IMR-90 (cell line): ENCODE measurements at regions not wholly inside any gene's neighbourhood (a gene's known extent, or its start where the extent isn't known, plus 50 kb on each side); places are given as distances from the start of the nearest gene placed in this dataset.

Experiments
- ATAC-seq: fragments of 200-7000 bp; cut with Tn5 transposase; 2 replicates; pipeline ENCODE4 v1.9.1; 2020; ENCODE audit warnings: low read depth, mild to moderate bottlenecking, moderate library complexity
- BruUV-seq: library from RNA; stranded (reverse); fragments of 400-500 nt; replicated peaks from 2 replicates; lab custom pipeline; 2021; lab: Mats Ljungman, UMichigan
- CTCF ChIA-PET: fragments of 300-600 bp; formaldehyde crosslinking; extraction: SDS; loops from one replicate; lab custom pipeline; 2021; ENCODE audit warnings: antibody characterized with exemption; lab: Yijun Ruan, JAX
- POLR2A ChIA-PET: fragments of 300-600 bp; sonication (Branson Sonifier 250); formaldehyde crosslinking; loops from one replicate; lab custom pipeline; 2022; ENCODE audit warnings: antibody characterized with exemption; ENCODE audit not compliant: unreplicated experiment; lab: Charles Lee
- DNase-seq: peaks from one replicate; pipeline ENCODE4 v3.0.0; 2013
- H2AFZ ChIP-seq: replicated peaks from 2 replicates; pipeline ENCODE3; 2013; ENCODE audit warnings: low read length, mild to moderate bottlenecking; ENCODE audit not compliant: poor library complexity
- H2AK5ac ChIP-seq: 2 replicates; pipeline ENCODE4 v1.6.1; 2013; ENCODE audit warnings: low read depth, low read length, inconsistent platforms
- H2AK9ac ChIP-seq: replicated peaks from 2 replicates; pipeline ENCODE3; 2013; ENCODE audit warnings: mild to moderate bottlenecking, low read depth, low read length, moderate library complexity; ENCODE audit not compliant: poor library complexity
- H2BK120ac ChIP-seq: 2 replicates; pipeline ENCODE4 v1.6.1; 2013; ENCODE audit warnings: low read depth, low read length, inconsistent platforms
- H2BK15ac ChIP-seq: 3 replicates; pipeline ENCODE4 v1.6.1; 2013; ENCODE audit warnings: low read depth, low read length, inconsistent platforms
- H2BK20ac ChIP-seq: 2 replicates; pipeline ENCODE4 v1.6.1; 2013; ENCODE audit warnings: low read depth, mild to moderate bottlenecking, inconsistent platforms, low read length, moderate library complexity
- H2BK5ac ChIP-seq: 2 replicates; pipeline ENCODE4 v1.6.1; 2013; ENCODE audit warnings: mild to moderate bottlenecking, low read depth, low read length, inconsistent platforms; ENCODE audit not compliant: poor library complexity, severe bottlenecking
- H3K14ac ChIP-seq: replicated peaks from 2 replicates; pipeline ENCODE4 v1.6.1; 2013; ENCODE audit warnings: low read depth, low read length, inconsistent platforms
- H3K18ac ChIP-seq: 2 replicates; pipeline ENCODE4 v1.6.1; 2013; ENCODE audit warnings: low read depth, low read length, control low read depth
- H3K23ac ChIP-seq: 2 replicates; pipeline ENCODE4 v1.6.1; 2013; ENCODE audit warnings: low read depth, low read length, inconsistent platforms
- H3K27ac ChIP-seq: 2 replicates; pipeline ENCODE4 v1.5.1; 2013; ENCODE audit warnings: mild to moderate bottlenecking, control low read depth, low read length; ENCODE audit not compliant: insufficient read depth
- H3K27me3 ChIP-seq: 2 replicates; pipeline ENCODE4 v1.6.1; 2013; ENCODE audit warnings: low read length; ENCODE audit not compliant: control insufficient read depth, insufficient read depth
- H3K36me3 ChIP-seq: 2 replicates; pipeline ENCODE4 v1.6.1; 2013; ENCODE audit warnings: low read length, mixed read lengths; ENCODE audit not compliant: control insufficient read depth, insufficient read depth
- H3K4ac ChIP-seq: 2 replicates; pipeline ENCODE4 v1.6.1; 2013; ENCODE audit warnings: low read depth, low read length, inconsistent platforms
- H3K4me1 ChIP-seq: 2 replicates; pipeline ENCODE4 v1.6.1; 2013; ENCODE audit warnings: low read length, mixed read lengths; ENCODE audit not compliant: control insufficient read depth, insufficient read depth
- H3K4me2 ChIP-seq: 2 replicates; pipeline ENCODE4 v1.6.1; 2013; ENCODE audit warnings: low read depth, mild to moderate bottlenecking, control low read depth, low read length, moderate library complexity
- H3K4me3 ChIP-seq: 2 replicates; pipeline ENCODE4 v1.5.1; 2013; ENCODE audit warnings: low read depth, mild to moderate bottlenecking, control low read depth, low read length, moderate library complexity; ENCODE audit not compliant: insufficient read depth
- H3K56ac ChIP-seq: 2 replicates; pipeline ENCODE4 v1.6.1; 2013; ENCODE audit warnings: low read length, inconsistent platforms; ENCODE audit not compliant: insufficient read depth; ENCODE audit errors: extremely low read depth
- H3K79me1 ChIP-seq, 2 experiments: 2 replicates each; pipeline ENCODE4 v1.6.1; 2013; ENCODE audit warnings: low read length in 2 of 2, inconsistent platforms in 1 of 2, low read depth in 1 of 2
- H3K9ac ChIP-seq: 2 replicates; pipeline ENCODE4 v1.6.1; 2013; ENCODE audit warnings: low read depth, low read length, control low read depth
- H3K9me1 ChIP-seq: 2 replicates; pipeline ENCODE4 v1.6.1; 2013; ENCODE audit warnings: low read length, inconsistent platforms; ENCODE audit not compliant: insufficient read depth
- H3K9me3 ChIP-seq: 2 replicates; pipeline ENCODE4 v1.6.1; 2013; ENCODE audit warnings: low read length; ENCODE audit not compliant: control insufficient read depth, insufficient read depth
- H4K20me1 ChIP-seq: 2 replicates; pipeline ENCODE4 v1.6.1; 2013; ENCODE audit warnings: low read length, inconsistent platforms; ENCODE audit not compliant: insufficient read depth
- H4K5ac ChIP-seq: 2 replicates; pipeline ENCODE4 v1.6.1; 2013; ENCODE audit warnings: mild to moderate bottlenecking, low read depth, low read length, control low read depth
- H4K8ac ChIP-seq, 2 experiments: 2 replicates each; pipeline ENCODE4 v1.6.1; 2013; ENCODE audit warnings: low read depth in 2 of 2, low read length in 2 of 2, control low read depth in 1 of 2, inconsistent platforms in 1 of 2
- H4K91ac ChIP-seq: 2 replicates; pipeline ENCODE4 v1.6.1; 2013; ENCODE audit warnings: low read depth, low read length, inconsistent platforms; ENCODE audit not compliant: insufficient read depth
- CEBPB ChIP-seq: IDR thresholded peaks from 2 replicates; pipeline ENCODE4 v1.6.1; 2012; ENCODE audit warnings: low read depth, low read length, improper control_type of control experiment
- MAFK ChIP-seq: IDR thresholded peaks from 2 replicates; pipeline ENCODE4 v1.6.1; 2012; ENCODE audit warnings: low read depth, low read length, improper control_type of control experiment
- MAZ ChIP-seq: IDR thresholded peaks from 2 replicates; pipeline ENCODE4 v1.6.1; 2012; ENCODE audit warnings: low read depth, mild to moderate bottlenecking, low read length, improper control_type of control experiment, moderate library complexity, borderline replicate concordance
- MXI1 ChIP-seq: IDR thresholded peaks from 2 replicates; pipeline ENCODE4 v1.6.1; 2012; ENCODE audit warnings: low read depth, mild to moderate bottlenecking, low read length, moderate library complexity, borderline replicate concordance
- RCOR1 ChIP-seq: IDR thresholded peaks from 2 replicates; pipeline ENCODE4 v1.6.1; 2012; ENCODE audit warnings: mild to moderate bottlenecking, low read length, improper control_type of control experiment; ENCODE audit not compliant: insufficient replicate concordance
- RFX5 ChIP-seq: IDR thresholded peaks from 2 replicates; pipeline ENCODE4 v1.8.0; 2012; ENCODE audit warnings: low read depth, mild to moderate bottlenecking, low read length, moderate library complexity
- SMC3 ChIP-seq: fragments of 150-350 bp; IDR thresholded peaks from 2 replicates; pipeline ENCODE4 v1.6.1; 2016; ENCODE audit warnings: low read depth, mild to moderate bottlenecking, antibody characterized with exemption, low read length, moderate library complexity
- WGBS, 2 experiments: methylation state at CpG; one replicate each; pipeline versions ENCODE4 v1.1.5 to v1.1.7; 2013; ENCODE audit warnings: missing lambda C conversion rate in 2 of 2; ENCODE audit not compliant: insufficient read length in 1 of 2; ENCODE audit errors: extremely low coverage in 2 of 2; 5-methylcytosine and 5-hydroxymethylcytosine counted together
- dilution Hi-C: fragments of 300-500 bp; cut with HindIII; formaldehyde crosslinking; loops from one replicate; pipeline ENCODE4 v1.14.3; 2018; ENCODE audit warnings: low sequenced_read_pairs; ENCODE audit not compliant: unreplicated experiment
- in situ Hi-C: fragments of 300-500 bp; cut with MboI; formaldehyde crosslinking; loops from 3 replicates; pipeline ENCODE4 v1.14.3; 2019; ENCODE audit warnings: low sequenced_read_pairs, inconsistent platforms, mixed read lengths
- intact Hi-C: fragments of 100-400 bp; cut with micrococcal nuclease; formaldehyde crosslinking; loops from 2 replicates; pipeline ENCODE4 v1.10.0; 2022
- TF ChIP-seq, protein P1 (sequence below): fragments of 150-350 bp; IDR thresholded peaks from 2 replicates; pipeline ENCODE4 v1.6.1; 2017; ENCODE audit warnings: mild to moderate bottlenecking, antibody characterized with exemption, low read length, low read depth
- TF ChIP-seq, protein P2 (sequence below): fragments of 150-350 bp; IDR thresholded peaks from 2 replicates; pipeline ENCODE4 v1.6.1; 2016; ENCODE audit warnings: low read depth, mild to moderate bottlenecking, low read length, moderate library complexity, borderline replicate concordance

DNA sequence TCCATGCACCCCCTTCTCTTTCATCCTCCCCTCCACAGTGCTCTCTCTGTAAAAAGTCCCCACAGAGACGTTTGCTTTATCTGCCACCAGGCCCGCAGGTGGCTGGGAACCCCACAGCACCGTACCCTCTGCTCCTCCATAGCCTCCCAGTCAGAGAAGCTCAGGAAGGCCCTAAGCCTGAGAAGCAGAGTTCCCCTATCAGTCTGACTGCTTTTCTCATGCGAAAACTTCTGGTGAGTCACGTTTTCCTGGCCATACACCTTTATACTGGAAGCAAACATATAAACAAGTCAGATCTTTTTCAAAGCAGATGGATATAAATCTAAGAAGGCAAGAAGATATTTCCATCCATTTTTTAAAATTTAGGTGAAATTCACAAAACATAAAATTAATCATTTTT, 51.5 kb upstream of the MEF2A start:
- H3K56ac ChIP-seq, result no peak overlapping the region
- H3K36me3 ChIP-seq, result no peaks in the 10 kb centered on the region
- H4K91ac ChIP-seq, result no peak overlapping the region
- no peak overlapping the region for H2BK15ac ChIP-seq
- dilution Hi-C loops, result no loop called here
- POLR2A ChIA-PET, result no interaction called here
- peaks cover 3% of the 10 kb centered on the region for H3K4me1 ChIP-seq
- no peak overlapping the region for H3K18ac ChIP-seq
- no TSS peak for BruUV-seq
- no peak overlapping the region for H2AFZ ChIP-seq
- in situ Hi-C loops, result no loop called here
- H3K4me2 ChIP-seq, result no peak overlapping the region
- no peaks in the 10 kb centered on the region; the same call in 1 of the 2 replicates for H3K27me3 ChIP-seq
- H3K4me3 ChIP-seq, result no peak overlapping the region
- no peak overlapping the region for H2AK9ac ChIP-seq
- no peak overlapping the region for H4K5ac ChIP-seq
- no CpG with 5 or more reads among the region's 5 CpGs for WGBS, 2 experiments
- H2BK20ac ChIP-seq, result no peak overlapping the region
- CTCF ChIA-PET, result no interaction called here
- no peak overlapping the region for H3K23ac ChIP-seq
- no peaks in the 10 kb centered on the region for H3K79me1 ChIP-seq
- H3K9me1 ChIP-seq, result no peaks in the 10 kb centered on the region
- no peak overlapping the region for H3K4ac ChIP-seq
- TF ChIP-seq SMC3 (no peak), MAZ (no peak), RCOR1 (no peak), MAFK (no peak), MXI1 (no peak), CEBPB (no peak), RFX5 (no peak)
- TF ChIP-seq, protein P1, sequence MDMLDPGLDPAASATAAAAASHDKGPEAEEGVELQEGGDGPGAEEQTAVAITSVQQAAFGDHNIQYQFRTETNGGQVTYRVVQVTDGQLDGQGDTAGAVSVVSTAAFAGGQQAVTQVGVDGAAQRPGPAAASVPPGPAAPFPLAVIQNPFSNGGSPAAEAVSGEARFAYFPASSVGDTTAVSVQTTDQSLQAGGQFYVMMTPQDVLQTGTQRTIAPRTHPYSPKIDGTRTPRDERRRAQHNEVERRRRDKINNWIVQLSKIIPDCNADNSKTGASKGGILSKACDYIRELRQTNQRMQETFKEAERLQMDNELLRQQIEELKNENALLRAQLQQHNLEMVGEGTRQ, result no peak
- TF ChIP-seq, protein P2, sequence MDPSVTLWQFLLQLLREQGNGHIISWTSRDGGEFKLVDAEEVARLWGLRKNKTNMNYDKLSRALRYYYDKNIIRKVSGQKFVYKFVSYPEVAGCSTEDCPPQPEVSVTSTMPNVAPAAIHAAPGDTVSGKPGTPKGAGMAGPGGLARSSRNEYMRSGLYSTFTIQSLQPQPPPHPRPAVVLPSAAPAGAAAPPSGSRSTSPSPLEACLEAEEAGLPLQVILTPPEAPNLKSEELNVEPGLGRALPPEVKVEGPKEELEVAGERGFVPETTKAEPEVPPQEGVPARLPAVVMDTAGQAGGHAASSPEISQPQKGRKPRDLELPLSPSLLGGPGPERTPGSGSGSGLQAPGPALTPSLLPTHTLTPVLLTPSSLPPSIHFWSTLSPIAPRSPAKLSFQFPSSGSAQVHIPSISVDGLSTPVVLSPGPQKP, result no peak
- DNase-seq (no peak), ATAC-seq (no peak)
- no peak overlapping the region for H4K8ac ChIP-seq
- H3K27ac ChIP-seq, result no peak overlapping the region
- intact Hi-C loops, result no loop called here
- H2BK120ac ChIP-seq, result no peak overlapping the region
- H3K9ac ChIP-seq, result no peak overlapping the region
- H3K14ac ChIP-seq, result no peak overlapping the region
- no peaks in the 10 kb centered on the region for H4K20me1 ChIP-seq
- peaks cover 4% of the 10 kb centered on the region for H3K9me3 ChIP-seq
- no peak overlapping the region for H2BK5ac ChIP-seq
- H2AK5ac ChIP-seq, result no peak overlapping the region
